Amniotic stem cell (primary cell): ENCODE measurements at regions not wholly inside any gene's neighbourhood (a gene's known extent, or its start where the extent isn't known, plus 50 kb on each side); places are given as distances from the start of the nearest gene placed in this dataset.

Experiments
- DNase-seq: peaks from one replicate; lab custom pipeline; 2025; lab: John Stamatoyannopoulos, UW

DNA sequence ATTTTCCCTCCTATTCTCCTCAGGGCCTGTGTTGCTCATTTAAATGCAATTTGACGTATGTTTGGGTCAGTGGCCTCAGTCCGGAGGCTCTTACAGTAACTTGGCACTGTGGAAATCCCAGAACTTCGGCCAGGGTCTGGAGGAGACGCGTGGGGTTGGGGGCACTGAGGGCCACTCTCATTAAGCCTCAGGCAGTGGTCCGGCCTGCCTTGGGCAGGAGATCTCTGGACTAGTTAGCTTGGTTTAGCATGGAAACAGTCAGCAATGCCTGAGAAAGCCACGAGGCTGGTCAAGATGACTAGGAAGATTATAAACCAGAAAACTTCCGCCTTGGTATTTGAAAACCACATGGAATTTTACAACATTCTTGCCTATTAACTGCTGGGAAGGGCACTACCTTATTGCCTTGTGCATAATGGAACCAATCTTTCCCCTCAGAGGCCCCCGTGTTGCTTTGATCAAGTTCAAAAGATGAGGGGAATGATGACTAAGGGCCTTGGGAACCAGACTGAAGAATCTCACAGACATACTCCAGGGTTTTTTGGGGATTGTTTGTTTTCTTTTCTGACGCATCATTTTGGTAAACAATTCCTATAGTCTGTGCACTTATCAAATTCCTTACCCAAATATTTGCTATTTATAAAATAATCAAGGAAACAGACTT is 206.0 kb upstream of the PREP start:
- DNase-seq, result peak; percentile 83

DNA sequence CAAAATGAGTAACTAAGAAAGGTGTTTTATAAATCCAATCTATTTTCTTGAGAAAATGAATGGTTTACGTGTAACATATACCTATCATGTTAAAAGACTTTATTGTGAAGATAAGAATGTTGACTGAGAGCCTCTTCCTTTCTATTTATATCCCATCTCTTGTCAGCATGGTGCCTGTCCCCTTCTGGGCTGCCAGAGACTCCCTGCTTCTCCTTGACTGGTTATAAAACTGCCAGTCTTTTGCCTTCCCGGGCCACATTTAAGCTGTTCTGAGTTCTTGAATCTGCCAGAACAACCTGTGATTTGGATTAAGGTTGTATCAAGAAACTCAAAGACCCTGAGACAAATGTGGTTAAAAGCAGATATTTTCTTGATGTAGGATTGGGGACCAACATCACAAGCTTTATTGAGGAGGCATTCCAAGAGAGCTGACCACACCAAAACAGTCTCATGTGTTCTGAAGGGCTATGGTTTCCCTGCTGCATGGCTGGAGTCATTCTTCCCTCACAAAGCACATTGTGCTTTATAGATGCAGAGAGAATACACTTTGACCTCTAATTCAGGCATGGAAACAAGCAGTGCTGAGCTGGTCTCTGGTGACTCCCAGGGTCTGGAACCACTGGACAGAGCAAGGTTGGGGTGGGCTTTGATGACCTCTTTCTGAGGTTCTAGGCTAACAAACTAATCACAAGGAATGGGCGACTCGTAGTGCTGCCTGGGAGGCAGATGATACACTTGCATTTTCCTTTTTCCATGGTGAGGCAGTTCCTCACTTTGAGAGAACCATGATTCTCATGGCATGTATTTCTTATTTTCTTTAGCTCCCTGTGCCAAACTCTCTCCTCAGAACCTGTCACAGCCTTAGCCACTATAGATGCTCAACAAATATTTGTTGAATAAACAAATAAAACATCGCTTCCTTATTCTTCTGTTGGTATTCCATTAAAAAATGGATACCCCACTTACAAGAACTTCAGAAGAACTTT is 205.0 kb upstream of the PREP start:
- no peak for DNase-seq

DNA sequence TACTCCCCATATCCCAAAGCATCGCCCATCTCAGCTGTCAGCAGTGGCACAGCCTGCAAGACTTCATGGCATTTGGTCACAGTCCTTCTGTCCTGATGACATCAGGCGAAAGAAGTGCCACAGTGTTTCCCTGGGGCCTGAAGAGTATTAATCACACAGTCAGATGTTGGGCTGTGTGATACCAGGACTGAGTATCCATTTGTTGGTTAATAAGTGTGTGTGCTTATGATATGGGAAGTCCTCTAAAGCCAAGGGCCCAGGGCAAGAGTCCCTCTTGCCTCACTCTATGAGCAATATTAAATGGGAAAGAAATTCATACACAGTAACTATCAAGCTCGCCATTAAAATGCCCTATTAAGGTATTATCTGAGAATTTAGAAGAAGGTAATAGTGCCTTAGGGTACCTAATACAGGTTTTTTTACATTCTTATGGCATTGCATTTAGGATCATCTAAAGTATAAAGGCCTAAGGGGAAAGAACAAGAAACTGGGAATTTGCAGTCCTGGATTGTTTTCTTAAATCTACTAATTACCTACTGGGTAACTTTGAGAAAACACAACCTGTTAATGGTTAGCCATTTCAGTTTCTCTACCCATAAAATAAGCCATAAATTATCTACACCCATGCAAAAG is 204.1 kb upstream of the PREP start:
- no peak for DNase-seq

DNA sequence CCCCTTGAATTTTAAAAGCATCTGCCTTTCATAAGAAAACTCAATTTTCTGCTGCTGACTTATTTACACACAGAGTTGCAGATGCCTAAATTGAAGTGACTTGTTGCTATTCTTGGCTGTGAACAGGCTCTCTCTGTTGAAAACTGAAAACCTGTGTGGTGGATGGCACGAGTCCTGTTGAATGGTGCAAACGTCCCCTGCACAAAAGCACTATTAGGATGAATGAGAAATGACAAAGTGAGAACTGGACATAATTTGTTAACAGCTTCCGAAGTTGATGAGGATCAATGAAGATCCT is 201.7 kb upstream of the PREP start:
- DNase-seq, result no peak

DNA sequence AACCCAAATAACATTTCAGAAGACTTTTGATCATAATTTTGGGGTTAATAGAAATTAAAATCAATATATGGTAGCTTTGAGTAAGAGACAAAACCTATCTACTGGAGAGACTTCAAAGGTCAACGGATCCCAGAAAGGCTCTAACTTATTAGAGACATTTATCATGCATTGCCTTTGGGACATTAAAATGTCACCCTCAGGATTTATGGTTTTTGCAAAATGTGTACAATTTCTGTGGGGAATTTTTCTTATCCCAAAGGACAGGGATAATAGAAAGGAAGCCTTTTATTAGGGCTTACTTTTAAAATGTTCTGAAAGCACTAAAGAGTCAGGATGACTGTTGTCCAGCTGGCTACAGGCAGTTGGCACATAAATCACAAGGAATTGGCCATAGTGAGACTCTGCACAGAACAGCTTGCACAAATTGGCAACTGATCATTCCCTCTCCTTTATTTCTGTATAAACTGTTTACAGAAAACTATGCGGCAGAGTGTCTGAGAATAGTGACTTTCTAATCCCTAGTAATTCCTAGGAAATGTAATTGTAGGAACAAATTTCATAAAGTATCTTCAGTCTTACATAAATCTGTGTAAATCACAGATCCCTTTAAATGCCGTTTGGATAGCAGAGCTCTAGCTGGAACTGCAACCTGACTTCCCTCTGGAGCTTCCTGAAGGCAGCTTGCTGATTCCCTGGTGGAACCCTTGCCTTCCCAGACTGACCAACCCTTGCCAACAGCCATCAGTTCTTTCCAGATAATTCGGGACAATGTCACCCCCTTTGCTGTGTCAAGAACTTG is 201.1 kb upstream of the PREP start:
- no peak for DNase-seq

DNA sequence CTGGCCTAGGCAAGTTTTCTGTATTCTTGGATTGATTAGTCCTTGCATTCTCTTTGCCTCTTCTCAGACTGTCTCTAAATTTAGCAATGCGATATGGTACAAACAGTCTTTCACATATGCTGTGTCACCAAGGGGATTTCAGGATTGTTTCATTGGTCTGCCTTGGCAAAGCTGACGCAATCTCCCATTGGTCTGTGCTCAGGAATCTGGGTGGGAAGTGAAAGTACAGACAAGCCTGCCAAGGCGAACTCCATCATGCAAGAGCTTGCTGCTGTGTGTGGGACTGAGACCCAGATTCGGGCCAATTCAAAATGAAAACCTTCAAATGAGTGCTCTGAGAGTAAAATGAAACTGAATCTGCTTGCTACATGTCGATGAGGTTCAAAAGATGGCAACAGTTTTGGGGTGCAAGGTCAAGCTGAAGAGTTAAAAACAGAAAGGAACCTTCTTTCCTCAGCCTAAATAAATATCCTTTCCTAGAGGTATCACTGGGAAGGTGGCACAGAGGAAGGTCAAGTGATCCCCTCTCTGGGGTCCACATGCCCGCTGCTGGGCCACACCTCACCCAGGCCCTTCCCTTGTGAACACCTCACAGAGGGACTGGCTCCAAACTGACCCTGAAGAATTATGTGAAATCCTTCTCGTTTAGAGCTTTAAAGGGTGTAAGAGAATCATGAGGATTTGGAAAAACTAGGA is 198.8 kb upstream of the PREP start:
- DNase-seq, result peak; percentile 92

DNA sequence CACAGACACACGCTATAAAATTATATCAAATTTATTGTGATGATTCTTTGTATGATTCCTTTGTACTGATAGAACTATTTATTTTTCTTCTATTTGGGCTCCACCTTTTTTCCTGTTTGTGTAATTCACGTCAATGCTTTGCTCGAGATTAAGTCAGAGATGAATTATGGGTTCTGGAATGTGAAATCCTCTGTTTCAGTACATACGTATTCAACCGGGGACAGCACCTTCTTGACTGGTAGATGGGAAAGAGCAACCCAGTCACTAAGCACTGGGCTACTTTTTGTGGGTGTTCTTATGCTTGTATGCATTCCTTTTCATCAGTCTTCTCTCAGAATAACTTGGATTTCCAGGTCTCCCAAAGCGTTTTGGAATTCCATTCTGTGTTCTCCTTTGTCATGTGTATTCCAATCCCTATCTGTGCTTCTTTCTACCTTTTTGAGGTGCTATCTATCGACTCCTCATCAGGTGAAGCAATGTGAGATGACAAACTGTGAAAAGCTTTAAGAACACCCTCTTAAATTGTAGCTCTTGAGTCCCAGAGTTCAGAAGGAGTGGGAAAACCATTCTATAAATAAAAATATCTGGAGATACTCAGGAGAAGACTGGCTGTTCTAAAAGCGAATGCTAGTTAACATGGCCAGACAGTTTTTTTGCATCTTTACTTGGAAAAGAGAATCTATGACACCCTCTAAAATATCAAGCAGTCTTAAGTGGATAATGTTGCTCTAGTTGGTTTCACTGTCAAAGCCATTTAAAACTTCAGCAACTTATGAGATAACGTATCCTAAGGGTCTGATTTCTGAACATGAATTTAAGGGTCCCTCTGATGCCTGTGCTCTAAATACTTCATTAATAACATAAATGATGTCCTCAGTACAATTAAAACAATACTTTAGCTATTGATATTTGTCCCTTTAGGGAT is 197.7 kb upstream of the PREP start:
- peak; percentile 23 for DNase-seq

DNA sequence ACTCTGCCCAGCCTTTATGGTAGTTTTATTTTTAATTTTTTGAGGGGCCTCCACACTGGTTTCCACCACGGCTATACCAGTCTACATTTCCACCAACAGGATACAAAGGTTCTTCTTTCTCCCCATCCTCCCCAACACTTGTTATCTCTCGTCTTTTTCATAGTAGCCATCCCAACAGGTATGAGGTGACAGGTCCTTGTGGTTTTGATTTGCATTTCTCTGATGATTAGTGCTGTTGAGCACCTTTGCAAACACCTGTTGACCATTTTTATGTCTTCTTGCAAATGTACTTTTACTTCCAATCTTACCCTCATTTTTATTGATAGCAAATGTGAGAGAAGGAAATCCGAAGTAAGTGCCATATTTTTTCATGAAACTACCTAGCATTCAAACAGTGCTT is 195.4 kb upstream of the PREP start:
- DNase-seq, result no peak

DNA sequence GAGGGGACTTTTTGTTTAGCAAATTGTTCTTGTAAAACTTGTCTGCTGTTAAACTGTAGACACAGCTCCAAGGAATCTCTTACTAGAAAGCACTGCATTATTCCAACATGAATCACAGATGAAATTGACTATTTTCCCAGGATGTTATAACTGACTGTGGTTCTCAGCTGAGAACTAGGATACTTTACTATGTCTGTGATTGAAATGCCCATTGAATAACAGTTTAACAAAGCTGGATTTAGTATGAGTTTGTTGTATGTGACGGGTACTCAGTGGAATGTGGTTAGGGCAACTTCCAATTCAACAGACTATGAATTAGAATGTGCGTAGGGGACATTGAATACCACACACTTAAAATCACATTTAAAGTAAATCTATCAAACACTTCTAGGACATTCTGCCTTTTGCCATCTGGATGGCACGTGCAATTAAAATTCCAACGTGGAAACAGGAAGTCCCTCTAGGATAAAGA is 193.4 kb upstream of the PREP start:
- peak; percentile 50 for DNase-seq

DNA sequence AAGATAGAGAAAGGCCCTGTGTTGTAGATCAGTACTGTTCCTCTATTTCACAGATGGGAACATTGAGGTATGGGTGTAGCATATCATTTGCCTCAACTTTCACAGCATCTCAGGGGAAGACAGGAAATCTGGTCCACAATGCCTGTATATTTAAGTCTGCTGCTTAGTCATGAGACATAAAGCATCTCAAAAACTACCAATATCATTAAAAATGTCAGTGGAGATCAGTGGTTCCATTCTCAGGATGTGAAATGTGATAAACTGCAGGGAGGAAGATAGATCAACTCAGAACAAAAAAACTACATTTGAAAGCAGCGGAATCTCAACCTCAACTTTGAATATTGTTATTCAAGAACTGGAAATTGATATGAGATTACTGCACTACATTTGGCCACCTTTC is 192.9 kb upstream of the PREP start:
- DNase-seq, result no peak

DNA sequence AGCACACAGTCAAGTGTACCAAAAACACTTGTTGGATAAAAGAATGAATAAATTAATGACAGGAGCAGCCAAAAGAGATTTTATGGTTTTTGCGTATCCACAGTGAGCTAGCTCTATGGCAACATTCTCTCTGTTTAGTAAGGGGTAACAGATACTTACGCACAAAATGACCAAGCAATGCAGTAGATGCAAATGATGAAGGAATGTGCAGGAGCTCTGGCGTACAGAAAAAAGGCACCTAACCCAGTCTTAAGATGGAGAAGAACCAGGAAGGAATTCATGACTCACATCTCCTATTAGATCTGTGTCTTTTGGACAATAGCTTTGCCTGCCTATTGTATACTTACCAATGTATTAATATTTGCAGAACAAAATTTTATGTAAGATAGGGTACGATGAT is 191.9 kb upstream of the PREP start:
- no peak for DNase-seq

DNA sequence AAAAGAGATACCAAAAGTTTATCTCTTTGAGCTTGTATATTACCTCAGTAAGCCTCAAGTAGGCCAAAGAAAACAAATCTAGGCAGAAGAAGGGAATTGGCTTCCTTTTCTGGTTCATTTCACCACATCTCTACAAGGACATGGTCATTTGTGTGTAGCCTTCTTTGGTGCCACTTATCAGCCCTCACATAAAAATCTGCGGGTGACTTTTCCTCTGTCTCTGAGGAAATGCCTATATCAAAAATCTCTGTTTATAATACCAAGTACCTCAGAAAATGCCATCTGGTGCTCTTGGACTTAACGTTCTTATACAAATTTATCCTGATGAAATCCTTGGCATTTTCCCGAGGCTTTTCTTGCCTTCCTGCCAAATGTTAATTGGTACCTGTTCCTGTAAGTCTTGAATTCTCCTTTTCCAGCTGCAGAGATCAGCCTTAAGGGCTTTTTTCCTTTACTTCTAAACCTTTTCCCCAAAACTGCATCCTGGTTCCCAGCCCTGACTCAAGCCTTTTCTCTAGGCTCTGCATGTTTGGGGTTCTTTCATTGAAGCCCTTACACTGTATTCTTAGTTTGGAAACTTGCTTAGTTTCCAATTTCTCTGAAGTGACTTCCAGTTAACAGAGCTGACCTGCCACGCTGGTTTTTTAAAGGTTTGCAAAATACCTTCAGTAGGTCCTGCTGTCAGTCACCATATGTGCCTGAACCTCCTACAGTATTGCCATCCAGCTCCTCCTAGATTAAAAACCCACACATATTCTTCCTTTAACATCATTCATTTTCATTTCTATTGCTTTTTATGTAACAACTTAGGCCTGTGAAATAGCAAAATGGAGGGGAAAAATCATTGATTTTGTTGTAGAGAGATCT is 191.2 kb upstream of the PREP start:
- no peak for DNase-seq

DNA sequence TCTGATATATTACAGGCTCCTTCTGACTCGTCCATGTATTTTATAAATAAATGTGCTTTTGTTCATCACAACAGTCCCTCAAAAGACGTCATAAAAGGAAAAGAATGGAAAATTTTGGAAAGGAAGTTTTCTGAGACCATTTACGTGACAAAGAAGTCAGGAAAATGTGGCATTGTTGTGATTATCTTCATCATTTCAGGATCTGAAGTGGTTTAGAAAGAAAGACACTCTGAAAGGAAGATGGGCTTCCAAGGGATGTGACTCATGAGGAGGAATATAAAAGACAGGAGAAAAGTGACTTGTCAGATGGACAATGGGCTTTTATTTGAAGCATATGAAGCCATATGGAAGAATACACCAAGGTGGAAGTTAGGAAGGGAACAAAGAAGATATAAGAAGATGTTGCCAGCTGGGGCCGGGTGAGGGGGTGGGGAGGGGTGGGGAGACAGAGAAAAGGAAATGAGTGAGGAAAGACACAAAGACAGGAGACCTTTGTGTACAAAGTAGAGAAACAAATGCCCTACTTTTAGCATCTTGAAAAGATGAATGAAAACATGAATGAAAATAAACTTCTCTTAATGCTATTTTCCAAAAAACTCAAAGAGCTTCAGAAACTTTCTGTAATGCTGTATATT is 190.3 kb upstream of the PREP start:
- DNase-seq, result no peak

DNA sequence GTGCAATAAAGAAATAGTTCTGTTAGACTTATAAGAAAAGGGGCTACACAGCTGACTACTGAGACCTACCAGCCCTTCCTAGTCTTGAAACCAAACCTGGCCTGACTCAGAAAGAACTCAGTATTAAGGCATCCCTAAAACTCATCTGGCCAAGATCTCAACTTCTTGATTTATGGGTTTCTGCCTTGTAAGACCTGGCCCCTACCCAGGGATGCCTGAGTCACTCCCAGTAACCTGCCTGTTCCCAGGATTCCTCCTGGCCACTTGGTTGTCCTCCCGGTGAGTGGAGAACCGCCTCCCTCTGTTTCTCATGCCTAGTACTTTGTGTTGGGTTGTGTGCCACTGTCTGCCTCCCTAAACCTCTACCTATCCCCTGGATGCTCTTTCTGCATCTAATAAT is 189.4 kb upstream of the PREP start:
- DNase-seq, result no peak

DNA sequence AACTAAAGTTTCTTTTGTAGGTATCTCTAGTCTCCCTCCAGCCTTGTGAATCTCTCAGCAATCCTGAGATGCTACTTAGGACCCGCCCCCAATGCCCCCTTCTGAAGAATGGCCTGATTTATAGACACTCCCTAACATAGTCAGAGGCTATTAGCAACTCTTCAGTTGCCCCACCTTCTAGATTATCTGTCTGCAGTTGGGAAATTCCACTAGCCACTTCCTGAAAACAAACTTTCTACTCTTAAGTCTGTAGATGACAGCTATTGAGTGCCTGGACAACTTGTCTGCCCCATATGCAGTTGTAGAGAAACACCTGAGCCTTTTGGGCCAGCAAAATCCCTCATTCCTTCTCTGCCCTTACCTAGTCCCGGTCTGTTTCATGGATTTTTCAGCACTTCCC is 188.2 kb upstream of the PREP start:
- no peak for DNase-seq

DNA sequence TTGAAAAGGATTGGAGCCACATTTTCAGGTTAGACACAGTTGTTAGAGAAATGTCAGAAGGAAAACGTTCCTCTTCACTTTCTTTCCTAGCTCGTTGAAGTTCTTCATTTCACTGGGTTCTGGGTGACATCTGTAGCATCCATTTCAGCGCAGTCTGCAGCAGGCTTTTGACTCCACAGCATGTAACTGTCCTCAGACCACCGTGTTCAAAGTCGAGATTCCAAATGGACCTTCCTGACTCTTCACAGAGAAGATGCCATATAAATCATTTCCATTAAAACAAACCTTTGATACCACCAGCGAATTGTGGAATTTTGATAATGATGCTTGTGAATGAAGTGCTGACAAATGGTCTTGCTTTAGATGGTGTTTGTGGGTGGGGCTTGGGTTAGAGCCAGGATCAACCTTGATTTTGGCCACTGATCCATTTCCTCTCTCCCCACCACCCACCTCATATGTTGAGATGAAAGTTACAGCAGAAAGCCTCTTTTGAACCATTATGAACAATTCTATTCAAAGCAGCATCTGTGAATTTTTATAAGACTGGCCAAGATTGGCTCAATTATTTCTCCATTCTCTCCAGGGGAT is 185.3 kb upstream of the PREP start:
- DNase-seq, result no peak

DNA sequence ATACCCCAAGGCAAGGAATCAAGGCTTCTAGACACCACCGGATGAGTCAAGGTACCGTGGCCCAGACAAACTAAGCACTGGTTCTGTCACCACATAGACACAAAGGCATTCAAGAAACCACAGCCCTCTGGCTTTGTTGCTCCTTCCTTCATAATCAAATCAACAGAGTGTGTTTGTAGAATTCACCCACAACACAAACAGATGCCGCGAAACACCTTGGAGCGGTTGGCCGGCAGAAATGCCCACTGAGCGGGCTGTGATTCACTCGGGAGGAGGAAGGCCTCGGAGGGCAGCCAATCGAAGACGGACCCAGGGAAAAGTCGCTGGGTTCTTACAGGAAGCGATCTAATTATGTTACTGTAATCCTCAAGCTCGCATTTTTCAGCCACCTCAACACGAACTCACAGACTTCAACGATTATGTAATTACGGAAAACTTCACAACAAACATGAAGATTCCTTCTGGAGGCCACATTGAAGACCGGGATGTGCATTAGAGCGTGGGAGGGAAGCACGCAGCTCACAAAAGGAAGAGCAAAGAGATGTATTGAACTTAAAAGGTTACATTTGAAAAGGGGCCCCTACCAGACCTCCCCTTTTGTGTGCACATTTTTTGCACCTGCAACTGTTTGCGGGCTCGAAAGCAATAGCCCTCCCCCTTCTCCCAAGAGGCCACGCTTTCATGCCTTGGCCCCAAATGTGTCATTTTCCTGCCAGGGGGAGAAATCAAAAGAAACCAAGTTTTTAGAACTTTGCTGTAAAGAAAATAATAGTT is 184.7 kb upstream of the PREP start:
- peak; percentile 66 for DNase-seq

DNA sequence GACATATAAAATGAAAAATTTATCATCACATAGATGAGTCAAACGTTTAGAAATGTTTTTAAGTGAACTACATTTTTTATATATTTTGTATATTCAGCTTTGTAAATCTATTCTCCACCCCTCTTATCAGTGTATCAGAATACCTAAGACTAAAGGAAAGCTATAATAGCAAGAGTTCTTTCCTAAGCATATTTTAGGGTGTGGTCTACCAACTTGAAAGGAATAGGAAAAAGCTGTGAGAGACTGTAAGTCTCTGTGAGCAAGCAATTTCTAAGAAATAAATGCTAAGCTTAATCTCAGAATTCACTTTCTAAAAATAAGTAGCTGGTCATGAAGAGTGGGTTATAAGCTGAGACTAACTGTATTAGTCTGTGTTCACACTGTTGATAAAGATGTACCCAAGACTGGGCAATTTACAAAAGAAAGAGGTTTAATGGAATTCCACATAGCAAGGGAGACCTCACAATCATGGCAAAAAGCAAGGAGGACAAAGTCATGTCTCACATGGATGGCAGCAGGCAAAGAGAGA is 175.4 kb upstream of the PREP start:
- no peak for DNase-seq
